ENCODE measurements at regions not wholly inside any gene's neighbourhood (a gene's known extent, or its start where the extent isn't known, plus 50 kb on each side); places are given as distances from the start of the nearest gene placed in this dataset.

GRCh38 chr4:111359602-111360001 lies 736.7 kb upstream of the PITX2 start:
- CTCF ChIA-PET: no interaction called here
- no peaks in the 10 kb centered on the region for H3K4me1 Mint-ChIP-seq

GRCh38 chr4:111360906-111361305 lies 738.0 kb upstream of the PITX2 start:
- H3K27me3 Mint-ChIP-seq: no peaks in the 10 kb centered on the region
- Histone ChIP-seq H3K79me2 (ENCODE audit: control insufficient read depth, insufficient read depth, low read length) (no peaks in the 10 kb centered on the region), H3K9me3 (ENCODE audit: control extremely low read depth in 1 of 3, control insufficient read depth in 2 of 3, insufficient read depth in 1 of 3, low read length in 2 of 3) (peaks cover 0 to 1% (median 0%) of the 10 kb centered on the region in 3 donors), H3K9ac (ENCODE audit: low read length) (no peak overlapping the region), H3K27ac (ENCODE audit: low read length in 2 of 2) (no peak overlapping the region), H2AFZ (ENCODE audit: insufficient read depth, low read depth, low read length, poor library complexity, severe bottlenecking) (no peak overlapping the region), H3K4me1 (ENCODE audit: control insufficient read depth in 2 of 2, insufficient read depth in 2 of 2, low read length in 2 of 2) (no peaks in the 10 kb centered on the region), H3K36me3 (replicated peaks in 1 of 2; ENCODE audit: control extremely low read depth in 1 of 2, control insufficient read depth in 1 of 2, extremely low read depth in 1 of 2, insufficient read depth in 2 of 2, low read length in 1 of 2) (no peaks in the 10 kb centered on the region), H3K27me3 (replicated peaks in 1 of 4; ENCODE audit: control extremely low read depth in 1 of 4, control insufficient read depth in 3 of 4, insufficient read depth in 4 of 4, low read length in 3 of 4) (no peaks in the 10 kb centered on the region), H4K20me1 (ENCODE audit: control insufficient read depth, insufficient read depth, low read length, poor library complexity, severe bottlenecking) (no peaks in the 10 kb centered on the region), H3K4me3 (ENCODE audit: control extremely low read depth in 1 of 5, extremely low read depth in 1 of 5, insufficient read depth in 1 of 5, low read depth in 2 of 5, low read length in 4 of 5) (no peak overlapping the region), H3K4me2 (replicated peaks; ENCODE audit: low read depth, low read length, poor library complexity, severe bottlenecking) (no peak overlapping the region)
- no peak for DNase-seq
- no peaks in the 10 kb centered on the region for H3K4me1 Mint-ChIP-seq
- no peak overlapping the region for H3K4me3 Mint-ChIP-seq
- no peak overlapping the region for H3K27ac Mint-ChIP-seq
- intact Hi-C loops (cut with micrococcal nuclease): no loop called here
- H3K9me3 Mint-ChIP-seq (ENCODE audit: insufficient read depth): peaks cover 9% of the 10 kb centered on the region
- CTCF ChIA-PET: no interaction called here
- no peak for TF ChIP-seq CTCF (IDR thresholded peaks at IDR 0.05)
- no peak for TF ChIP-seq EZH2 (IDR thresholded peaks at IDR 0.05; ENCODE audit: borderline replicate concordance, insufficient read depth, low read depth, low read length, poor library complexity, severe bottlenecking)
- no CpG with 5 or more reads among the region's 1 CpG for WGBS (ENCODE audit: insufficient coverage)
- ATAC-seq (ENCODE audit: low read depth): no peak
- POLR2A ChIA-PET: no interaction called here

More at GRCh38 chr4:111359602-111360001, 736.7 kb upstream of the PITX2 start:
- H3K27ac Mint-ChIP-seq: no peak overlapping the region
- no CpG with 5 or more reads among the region's 2 CpGs for whole genome bisulfite sequencing (ENCODE audit: insufficient coverage)
- Histone ChIP-seq H3K9ac (ENCODE audit: low read length) (no peak overlapping the region), H3K36me3 (replicated peaks in 1 of 2; ENCODE audit: control extremely low read depth in 1 of 2, control insufficient read depth in 1 of 2, extremely low read depth in 1 of 2, insufficient read depth in 2 of 2, low read length in 1 of 2) (no peaks in the 10 kb centered on the region), H3K4me3 (ENCODE audit: control extremely low read depth in 1 of 5, extremely low read depth in 1 of 5, insufficient read depth in 1 of 5, low read depth in 2 of 5, low read length in 4 of 5) (no peak overlapping the region), H3K4me2 (replicated peaks; ENCODE audit: low read depth, low read length, poor library complexity, severe bottlenecking) (no peak overlapping the region), H3K27me3 (replicated peaks in 1 of 4; ENCODE audit: control extremely low read depth in 1 of 4, control insufficient read depth in 3 of 4, insufficient read depth in 4 of 4, low read length in 3 of 4) (no peaks in the 10 kb centered on the region), H3K27ac (ENCODE audit: low read length in 2 of 2) (no peak overlapping the region), H3K9me3 (ENCODE audit: control extremely low read depth in 1 of 3, control insufficient read depth in 2 of 3, insufficient read depth in 1 of 3, low read length in 2 of 3) (peaks cover 0 to 1% (median 0%) of the 10 kb centered on the region in 3 donors), H3K4me1 (ENCODE audit: control insufficient read depth in 2 of 2, insufficient read depth in 2 of 2, low read length in 2 of 2) (no peaks in the 10 kb centered on the region), H4K20me1 (ENCODE audit: control insufficient read depth, insufficient read depth, low read length, poor library complexity, severe bottlenecking) (no peaks in the 10 kb centered on the region), H3K79me2 (ENCODE audit: control insufficient read depth, insufficient read depth, low read length) (no peaks in the 10 kb centered on the region), H2AFZ (ENCODE audit: insufficient read depth, low read depth, low read length, poor library complexity, severe bottlenecking) (no peak overlapping the region)
- intact Hi-C loops (cut with micrococcal nuclease): no loop called here
- ATAC-seq (ENCODE audit: low read depth): no peak
- peaks cover 9% of the 10 kb centered on the region for H3K9me3 Mint-ChIP-seq (ENCODE audit: insufficient read depth)
- no peak for DNase-seq
- POLR2A ChIA-PET: no interaction called here
- no peak for TF ChIP-seq EZH2 (IDR thresholded peaks at IDR 0.05; ENCODE audit: borderline replicate concordance, insufficient read depth, low read depth, low read length, poor library complexity, severe bottlenecking)
- TF ChIP-seq CTCF (IDR thresholded peaks at IDR 0.05): no peak
- H3K4me3 Mint-ChIP-seq: no peak overlapping the region
- H3K27me3 Mint-ChIP-seq: no peaks in the 10 kb centered on the region

Data from B cell (primary cell).